Hepatocyte (in vitro differentiated cells): ENCODE measurements at regions not wholly inside any gene's neighbourhood (a gene's known extent, or its start where the extent isn't known, plus 50 kb on each side); places are given as distances from the start of the nearest gene placed in this dataset.
A peak's percentile ranks its signal among the peaks of the same experiment; 100 is the strongest.
"Not testable (repeated sequence)": the region's sequence is repeated elsewhere in the genome, so short reads cannot be mapped to it uniquely, and the experiment has no call there.

Experiments
- DNase-seq: peaks from one replicate; pipeline ENCODE4 v3.0.0-alpha.2; 2016; ENCODE audit warnings: low spot score
- H2AFZ ChIP-seq: fragments of 200-600 bp; sonication (generic); 2 replicates; pipeline ENCODE4 v1.6.0; 2016; ENCODE audit warnings: antibody characterized with exemption, mild to moderate bottlenecking
- H3K27ac ChIP-seq: fragments of 200-600 bp; sonication (generic); 2 replicates; pipeline ENCODE4 v1.5.1; 2016; ENCODE audit warnings: mild to moderate bottlenecking
- H3K27me3 ChIP-seq: fragments of 200-600 bp; sonication (generic); 2 replicates; pipeline ENCODE4 v1.6.1; 2016
- H3K36me3 ChIP-seq: fragments of 200-600 bp; sonication (generic); replicated peaks from 2 replicates; pipeline ENCODE4 v1.5.1; 2016; ENCODE audit warnings: low read depth; ENCODE audit not compliant: insufficient read depth
- H3K4me1 ChIP-seq: fragments of 200-600 bp; sonication (generic); 2 replicates; pipeline ENCODE4 v1.5.1; 2016; ENCODE audit warnings: mild to moderate bottlenecking, moderate library complexity; ENCODE audit not compliant: insufficient read depth
- H3K4me2 ChIP-seq: fragments of 200-600 bp; sonication (generic); 2 replicates; pipeline ENCODE4 v1.6.0; 2016
- H3K4me3 ChIP-seq: fragments of 200-600 bp; sonication (generic); 2 replicates; pipeline ENCODE4 v1.5.1; 2016; ENCODE audit warnings: mild to moderate bottlenecking
- H3K79me2 ChIP-seq: fragments of 200-600 bp; sonication (generic); 2 replicates; pipeline ENCODE4 v1.6.0; 2017; ENCODE audit warnings: mild to moderate bottlenecking
- H3K9me2 ChIP-seq: fragments of 200-600 bp; sonication (generic); replicated peaks from 2 replicates; pipeline ENCODE4 v1.6.0; 2017; ENCODE audit warnings: mild to moderate bottlenecking; ENCODE audit not compliant: insufficient read depth
- H3K9me3 ChIP-seq: fragments of 200-600 bp; sonication (generic); 2 replicates; pipeline ENCODE4 v1.5.1; 2016; ENCODE audit warnings: low read depth, mild to moderate bottlenecking
- H4K20me1 ChIP-seq: fragments of 200-600 bp; sonication (generic); 2 replicates; pipeline ENCODE4 v1.6.0; 2016; ENCODE audit warnings: mild to moderate bottlenecking; ENCODE audit not compliant: insufficient read depth, poor library complexity, severe bottlenecking
- CTCF ChIP-seq: fragments of 200-600 bp; sonication (generic); IDR thresholded peaks from 2 replicates; pipeline ENCODE4 v1.5.1; 2016; ENCODE audit warnings: antibody characterized with exemption, mild to moderate bottlenecking; ENCODE audit not compliant: poor library complexity
- EZH2 ChIP-seq: fragments of 200-600 bp; sonication (generic); IDR thresholded peaks from 2 replicates; pipeline ENCODE4 v1.6.1; 2016; ENCODE audit warnings: antibody characterized with exemption, mild to moderate bottlenecking, borderline replicate concordance
- EZH2phosphoT487 ChIP-seq: fragments of 200-600 bp; sonication (generic); IDR thresholded peaks from one replicate; pipeline ENCODE4 v1.6.1; 2018; ENCODE audit warnings: antibody characterized with exemption, mild to moderate bottlenecking, low read depth, moderate library complexity; ENCODE audit not compliant: unreplicated experiment, severe bottlenecking
- WGBS: methylation state at CpG from one replicate; pipeline ENCODE4 v1.1.6; 2016; ENCODE audit warnings: low lambda C conversion rate; ENCODE audit errors: missing lambda C conversion rate; 5-methylcytosine and 5-hydroxymethylcytosine counted together

- Histone ChIP-seq H3K4me3 (no peak overlapping the region), H3K79me2 (no peaks in the 10 kb centered on the region), H3K27ac (no peak overlapping the region), H4K20me1 (no peaks in the 10 kb centered on the region), H3K4me2 (no peak overlapping the region), H3K27me3 (no peaks in the 10 kb centered on the region), H2AFZ (no peak overlapping the region), H3K9me3 (no peaks in the 10 kb centered on the region), H3K4me1 (no peaks in the 10 kb centered on the region), H3K9me2 (no peaks in the 10 kb centered on the region), H3K36me3 (no peaks in the 10 kb centered on the region)
- no peak for TF ChIP-seq EZH2phosphoT487
- TF ChIP-seq EZH2, result no peak
- WGBS, result 74% methylated on average over 1 of the region's 1 CpG
- peak; percentile 22 for DNase-seq
Observed at GRCh38 chr2:167572883-167573619, 674.3 kb downstream of the STK39 start.

GRCh38 chr2:167570370-167570769, 677.0 kb downstream of the STK39 start:
- H3K9me3 ChIP-seq, result no peaks in the 10 kb centered on the region
- no peak overlapping the region for H3K4me2 ChIP-seq
- WGBS, result 95% methylated on average over 3 of the region's 3 CpGs
- no peaks in the 10 kb centered on the region for H4K20me1 ChIP-seq
- H3K79me2 ChIP-seq, result no peaks in the 10 kb centered on the region
- TF ChIP-seq EZH2, result no peak
- TF ChIP-seq EZH2phosphoT487, result no peak
- TF ChIP-seq CTCF, result no peak
- H2AFZ ChIP-seq, result no peak overlapping the region
- DNase-seq, result no peak
- H3K4me1 ChIP-seq, result no peaks in the 10 kb centered on the region
- no peak overlapping the region for H3K4me3 ChIP-seq
- no peak overlapping the region for H3K27ac ChIP-seq
- H3K27me3 ChIP-seq, result no peaks in the 10 kb centered on the region
- no peaks in the 10 kb centered on the region for H3K36me3 ChIP-seq
- no peaks in the 10 kb centered on the region for H3K9me2 ChIP-seq

DNA sequence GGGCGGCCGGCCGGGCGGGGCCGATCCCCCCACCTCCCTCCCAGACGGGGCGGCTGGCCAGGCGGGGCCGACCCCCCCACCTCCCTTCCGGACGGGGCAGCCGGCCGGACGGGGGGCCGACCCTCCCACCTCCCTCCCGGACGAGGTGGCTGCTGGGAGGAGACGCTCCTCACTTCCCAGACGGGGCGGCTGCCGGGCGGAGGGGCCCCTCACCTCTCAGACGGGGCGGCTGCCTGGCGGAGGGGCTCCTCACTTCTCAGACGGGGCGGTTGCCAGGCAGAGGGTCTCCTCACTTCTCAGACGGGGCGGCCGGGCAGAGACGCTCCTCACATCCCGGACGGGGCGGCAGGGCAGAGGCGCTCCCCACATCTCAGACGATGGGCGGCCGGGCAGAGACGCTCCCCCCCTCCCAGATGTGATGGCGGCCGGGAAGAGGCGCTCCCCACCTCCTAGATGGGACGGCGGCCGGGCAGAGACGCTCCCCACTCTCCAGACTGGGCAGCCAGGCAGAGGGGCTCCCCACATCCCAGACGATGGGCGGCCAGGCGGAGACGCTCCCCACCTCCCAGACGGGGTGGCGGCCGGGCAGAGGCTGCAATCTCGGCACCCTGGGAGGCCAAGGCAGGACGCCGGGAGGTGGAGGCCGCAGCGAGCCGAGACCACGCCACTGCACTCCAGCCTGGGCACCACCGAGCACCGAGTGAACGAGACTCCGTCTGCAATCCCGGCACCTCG, 675.8 kb downstream of the XIRP2 start:
- not testable (repeated sequence) for H4K20me1 ChIP-seq, H3K36me3 ChIP-seq, H2AFZ ChIP-seq, DNase-seq, H3K4me2 ChIP-seq, H3K4me3 ChIP-seq, H3K9me2 ChIP-seq, H3K9me3 ChIP-seq, H3K27ac ChIP-seq, H3K27me3 ChIP-seq, H3K4me1 ChIP-seq, H3K79me2 ChIP-seq
- WGBS, result 95% methylated on average over 25 of the region's 66 CpGs

DNA sequence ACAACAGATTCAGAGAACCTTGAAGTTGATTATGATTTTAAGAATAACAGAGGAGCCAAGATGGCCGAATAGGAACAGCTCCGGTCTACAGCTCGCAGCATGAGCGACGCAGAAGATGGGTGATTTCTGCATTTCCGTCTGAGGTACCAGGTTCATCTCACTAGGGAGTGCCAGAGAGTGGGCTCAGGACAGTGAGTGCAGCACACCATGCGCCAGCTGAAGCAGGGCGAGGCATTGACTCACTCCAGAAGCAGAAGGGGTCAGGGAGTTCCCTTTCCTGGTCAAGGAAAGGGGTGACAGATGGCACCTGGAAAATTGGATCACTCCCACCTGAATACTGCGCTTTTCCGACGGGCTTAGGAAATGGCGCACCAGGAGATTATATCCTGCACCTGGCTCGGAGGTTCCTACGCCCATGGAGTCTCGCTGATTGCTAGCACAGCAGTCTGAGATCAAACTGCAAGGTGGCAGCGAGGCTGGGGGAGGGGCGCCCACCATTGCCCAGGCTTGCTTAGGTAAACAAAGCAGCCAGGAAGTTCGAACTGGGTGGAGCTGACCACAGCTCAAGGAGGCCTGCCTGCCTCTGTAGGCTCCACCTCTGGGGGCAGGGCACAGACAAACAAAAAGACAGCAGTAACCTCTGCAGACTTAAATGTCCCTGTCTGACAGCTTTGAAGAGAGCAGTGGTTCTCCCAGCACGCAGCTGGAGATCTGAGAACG, 670.2 kb downstream of the XIRP2 start:
- not testable (repeated sequence) for H3K4me2 ChIP-seq, H3K9me3 ChIP-seq

More for the DNA sequence above, 670.2 kb downstream of the XIRP2 start:
- not testable (repeated sequence) for H3K27ac ChIP-seq, DNase-seq, H3K79me2 ChIP-seq, H3K36me3 ChIP-seq, H3K4me1 ChIP-seq, H3K4me3 ChIP-seq, H4K20me1 ChIP-seq, H3K27me3 ChIP-seq, H3K9me2 ChIP-seq, H2AFZ ChIP-seq
- 96% methylated on average over 20 of the region's 20 CpGs for WGBS
